Right cardiac atrium (tissue), 5 donors: ENCODE measurements at regions not wholly inside any gene's neighbourhood (a gene's known extent, or its start where the extent isn't known, plus 50 kb on each side); places are given as distances from the start of the nearest gene placed in this dataset.
"Not testable (repeated sequence)": the region's sequence is repeated elsewhere in the genome, so short reads cannot be mapped to it uniquely, and the experiment has no call there.

Source experiments
- ATAC-seq, 2 donors: fragments of 200-7000 bp; cut with Tn5 transposase; one replicate each; pipeline versions ENCODE4 v1.8.0 to v1.9.1; 2020; ENCODE audit warnings: moderate library complexity in 2 of 2, mild to moderate bottlenecking in 1 of 2
- DNase-seq, 3 donors: peaks; one replicate each; pipeline ENCODE4 v3.0.0-alpha.2; 2020
- H3K27ac ChIP-seq: one replicate; pipeline ENCODE4 v1.5.1; 2013; ENCODE audit warnings: mild to moderate bottlenecking, low read length, control low read depth, moderate library complexity
- H3K27me3 ChIP-seq: one replicate; pipeline ENCODE4 v1.6.1; 2013; ENCODE audit not compliant: control insufficient read depth, insufficient read depth
- H3K4me1 ChIP-seq: one replicate; pipeline ENCODE4 v1.6.1; 2013; ENCODE audit warnings: low read length; ENCODE audit not compliant: control insufficient read depth, insufficient read depth
- H3K4me3 ChIP-seq: one replicate; pipeline ENCODE4 v1.5.1; 2013; ENCODE audit warnings: low read length, control low read depth
- H3K9me3 ChIP-seq: one replicate; pipeline ENCODE4 v1.6.1; 2013; ENCODE audit warnings: low read length; ENCODE audit not compliant: control insufficient read depth
- WGBS: extraction: QIAGEN DNeasy Blood & Tissue Kit; methylation state at CpG from one replicate; pipeline ENCODE4 v1.1.7; 2013; 5-methylcytosine and 5-hydroxymethylcytosine counted together
- intact Hi-C, 4 donors: fragments of 100-400 bp; cut with DNase I; formaldehyde crosslinking; loops; one replicate each; pipeline versions ENCODE4 v1.11.0 to v1.14.0; 2022 to 2023
- donor health status: healthy with polysubstance abuse.
- donor health status: DM: no; HTN: yes; CAD: no.
- donor health status: DM: no; HTN: no; CAD: no.
- donor health status: DM: no; HTN: yes; CAD: no; lungs with severe emphysema.
- donor health status: DM: yes; HTN: yes; CAD: no.

GRCh38 chr4:67286724-67287123 is 258.6 kb downstream of the CENPC start:
- Histone ChIP-seq H3K27me3 (no peaks in the 10 kb centered on the region), H3K9me3 (no peaks in the 10 kb centered on the region), H3K27ac (no peak overlapping the region), H3K4me1 (no peaks in the 10 kb centered on the region), H3K4me3 (no peak overlapping the region)
- intact Hi-C loops, result no loop called here
- 94% methylated on average over 17 of the region's 17 CpGs for WGBS
- peak in 1 of 3 donors; percentile 39 for DNase-seq
- ATAC-seq, result no peak

- H3K27me3 ChIP-seq, result no peaks in the 10 kb centered on the region
- no peaks in the 10 kb centered on the region for H3K9me3 ChIP-seq
- DNase-seq, result no peak
- H3K4me1 ChIP-seq, result no peaks in the 10 kb centered on the region
- intact Hi-C loops, result no loop called here
- ATAC-seq, result no peak
- WGBS, result 91% methylated on average over 13 of the region's 13 CpGs
- H3K27ac ChIP-seq, result no peak overlapping the region
- H3K4me3 ChIP-seq, result no peak overlapping the region
Observed at GRCh38 chr4:67282749-67283148, 262.6 kb downstream of the CENPC start.

DNA sequence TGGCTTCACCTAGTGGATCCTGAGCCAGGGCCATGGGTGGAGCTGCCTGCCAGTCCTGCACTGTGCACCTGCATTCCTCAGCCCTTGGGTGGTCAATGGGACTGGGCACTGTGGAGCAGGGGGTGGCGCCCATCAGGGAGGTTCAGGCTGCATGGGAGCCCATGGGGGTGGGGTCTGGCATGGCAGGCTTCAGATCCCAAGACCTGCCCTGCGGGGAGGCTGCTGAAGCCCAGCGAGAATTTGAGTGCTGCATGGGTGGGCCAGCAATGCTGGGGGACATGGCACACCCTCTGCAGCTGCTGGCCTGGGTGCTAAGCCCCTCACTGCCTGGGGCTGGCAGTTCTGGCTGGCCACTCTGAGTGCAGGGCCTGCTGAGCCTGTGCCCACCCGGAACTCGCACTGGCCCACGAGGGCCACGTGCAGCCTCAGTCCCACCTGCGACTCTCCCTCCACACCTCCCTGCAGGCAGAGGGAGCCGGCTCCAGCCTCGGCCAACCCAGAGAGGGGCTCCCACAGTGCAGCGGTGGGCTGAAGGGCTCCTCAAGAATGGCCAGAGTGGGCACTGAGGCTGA is 270.0 kb downstream of the CENPC start:
- DNase-seq, result peak in 1 of 3 donors; percentile 31
- intact Hi-C loops, result no loop called here
- no peaks in the 10 kb centered on the region for H3K4me1 ChIP-seq

DNA sequence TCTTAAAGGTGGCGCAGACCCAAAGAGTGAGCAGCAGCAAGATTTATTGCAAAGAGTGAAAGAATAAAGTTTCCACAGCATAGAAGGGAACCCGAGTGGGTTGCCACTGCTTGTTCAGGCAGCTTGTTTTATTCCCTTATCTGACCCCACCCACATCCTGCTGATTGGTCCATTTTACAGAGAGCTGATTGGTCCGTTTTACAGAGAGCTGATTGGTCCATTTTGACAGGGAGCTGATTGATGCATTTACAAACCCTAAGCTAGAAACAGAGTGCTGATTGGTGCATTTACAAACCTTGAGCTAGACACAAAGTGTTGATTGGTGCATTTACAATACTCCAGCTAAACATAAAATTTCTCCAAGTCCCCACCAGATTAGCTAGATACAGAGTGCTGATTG is 270.6 kb downstream of the CENPC start:
- H3K4me1 ChIP-seq, H3K27ac ChIP-seq, intact Hi-C loops, ATAC-seq, H3K27me3 ChIP-seq, DNase-seq, H3K9me3 ChIP-seq, H3K4me3 ChIP-seq: not testable (repeated sequence)
- 78% methylated on average over 3 of the region's 3 CpGs for WGBS

More for the DNA sequence above, 270.0 kb downstream of the CENPC start:
- peak in 1 of 2 donors; percentile 26 for ATAC-seq
- no peak overlapping the region for H3K4me3 ChIP-seq
- H3K27me3 ChIP-seq, result no peaks in the 10 kb centered on the region
- WGBS, result 92% methylated on average over 11 of the region's 11 CpGs
- no peak overlapping the region for H3K27ac ChIP-seq
- H3K9me3 ChIP-seq, result no peaks in the 10 kb centered on the region

DNA sequence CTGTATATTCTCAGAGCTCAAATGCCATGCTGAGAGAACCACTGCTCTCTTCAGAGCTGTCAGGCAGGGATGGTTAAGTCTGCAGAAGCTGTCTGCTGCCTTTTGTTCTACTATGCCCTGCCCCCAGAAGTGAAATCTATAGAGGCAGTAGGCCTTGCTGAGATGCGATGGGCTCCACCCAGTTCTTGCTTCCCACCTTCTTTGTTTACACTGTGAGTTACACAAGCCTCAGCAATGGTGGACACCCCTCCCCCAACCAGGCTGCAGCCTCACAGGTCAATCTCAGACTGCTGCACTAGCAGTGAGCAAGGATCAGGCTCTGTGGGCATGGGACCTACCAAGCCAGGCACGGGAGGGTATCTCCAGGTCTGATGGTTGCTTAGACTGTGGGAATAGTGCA is 271.6 kb downstream of the CENPC start:
- no peaks in the 10 kb centered on the region for H3K9me3 ChIP-seq
- no peaks in the 10 kb centered on the region for H3K27me3 ChIP-seq
- H3K4me3 ChIP-seq, result no peak overlapping the region
- DNase-seq (peak in 1 of 3 donors; percentile 22), ATAC-seq (no peak)
- no peaks in the 10 kb centered on the region for H3K4me1 ChIP-seq
- no peak overlapping the region for H3K27ac ChIP-seq
- intact Hi-C loops, result no loop called here
- 82% methylated on average over 2 of the region's 2 CpGs for WGBS

- no peak for ATAC-seq
- 63% methylated on average over 1 of the region's 1 CpG for WGBS
- intact Hi-C loops, result no loop called here
Observed at GRCh38 chr4:67261971-67262370, 283.3 kb downstream of the CENPC start.

GRCh38 chr4:67256388-67257043 is 288.8 kb downstream of the CENPC start:
- 60% methylated on average over 3 of the region's 3 CpGs for WGBS
- Histone ChIP-seq H3K4me1 (no peaks in the 10 kb centered on the region), H3K4me3 (no peak overlapping the region), H3K27me3 (no peaks in the 10 kb centered on the region), H3K9me3 (no peaks in the 10 kb centered on the region), H3K27ac (no peak overlapping the region)
- intact Hi-C loops, result no loop called here
- ATAC-seq (no peak), DNase-seq (no peak)

More at GRCh38 chr4:67261971-67262370, 283.3 kb downstream of the CENPC start:
- Histone ChIP-seq H3K9me3 (no peaks in the 10 kb centered on the region), H3K4me1 (no peaks in the 10 kb centered on the region), H3K27me3 (no peaks in the 10 kb centered on the region), H3K4me3 (no peak overlapping the region), H3K27ac (no peak overlapping the region)
- DNase-seq, result no peak

GRCh38 chr4:67250131-67250896 is 295.0 kb downstream of the CENPC start:
- 61% methylated on average over 4 of the region's 4 CpGs for WGBS
- DNase-seq, result no peak
- Histone ChIP-seq H3K4me3 (no peak overlapping the region), H3K27ac (no peak overlapping the region), H3K9me3 (no peaks in the 10 kb centered on the region), H3K4me1 (no peaks in the 10 kb centered on the region), H3K27me3 (no peaks in the 10 kb centered on the region)
- intact Hi-C loops, result no loop called here
- no peak for ATAC-seq

- WGBS, result 91% methylated on average over 2 of the region's 2 CpGs
Observed at GRCh38 chr4:67236788-67237187, 308.5 kb downstream of the CENPC start.

DNA sequence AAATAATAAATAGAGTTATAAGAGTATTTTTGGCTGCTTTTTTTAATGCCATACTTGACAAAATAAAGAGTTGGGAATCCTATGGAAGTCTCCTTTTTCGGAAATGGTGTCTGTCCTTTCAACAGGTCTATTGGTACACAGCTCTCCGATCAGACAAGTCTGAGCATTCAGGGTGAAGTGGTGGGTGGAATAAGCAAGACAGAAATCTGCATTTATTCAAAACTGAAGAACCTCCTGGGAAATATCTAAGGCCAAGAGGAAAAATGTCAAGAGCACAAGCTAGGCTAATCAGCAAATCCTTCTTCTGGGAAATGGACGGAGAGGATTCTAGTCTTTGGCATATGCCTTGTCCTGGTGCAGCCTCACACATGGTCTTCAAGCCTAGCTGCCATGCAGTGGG is 309.0 kb downstream of the CENPC start:
- WGBS, result 73% methylated on average over 3 of the region's 3 CpGs
- no peak for ATAC-seq
- no peak overlapping the region for H3K4me3 ChIP-seq
- H3K27me3 ChIP-seq, result no peaks in the 10 kb centered on the region
- intact Hi-C loops, result no loop called here
- H3K27ac ChIP-seq, result no peak overlapping the region
- no peaks in the 10 kb centered on the region for H3K9me3 ChIP-seq
- DNase-seq, result no peak
- H3K4me1 ChIP-seq, result no peaks in the 10 kb centered on the region

More at GRCh38 chr4:67236788-67237187, 308.5 kb downstream of the CENPC start:
- Histone ChIP-seq H3K4me3 (no peak overlapping the region), H3K9me3 (no peaks in the 10 kb centered on the region), H3K4me1 (no peaks in the 10 kb centered on the region), H3K27ac (no peak overlapping the region), H3K27me3 (no peaks in the 10 kb centered on the region)
- DNase-seq (no peak), ATAC-seq (no peak)
- intact Hi-C loops, result no loop called here

DNA sequence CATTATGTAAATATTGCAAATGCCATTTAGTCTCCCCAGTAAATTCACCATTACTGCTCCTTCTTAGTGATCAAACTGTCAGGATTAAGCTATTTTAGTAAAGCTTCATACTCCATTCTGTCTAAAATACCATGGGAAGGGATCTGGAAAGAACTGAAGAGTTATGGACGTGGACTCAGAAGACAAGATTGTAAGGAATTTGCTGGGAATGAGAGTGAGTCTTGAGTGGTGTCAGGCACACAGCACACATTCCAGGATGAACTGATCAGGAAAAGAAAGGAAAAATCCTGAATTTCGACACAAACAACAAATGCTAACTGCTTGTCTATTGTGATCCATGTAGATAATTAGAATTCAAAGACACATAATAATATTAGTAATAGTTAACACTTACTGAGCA is 311.0 kb downstream of the CENPC start:
- Histone ChIP-seq H3K27me3 (no peaks in the 10 kb centered on the region), H3K4me3 (no peak overlapping the region), H3K4me1 (no peaks in the 10 kb centered on the region), H3K9me3 (no peaks in the 10 kb centered on the region), H3K27ac (no peak overlapping the region)
- intact Hi-C loops, result no loop called here
- ATAC-seq (no peak), DNase-seq (no peak)
- 38% methylated on average over 2 of the region's 2 CpGs for WGBS
